CD4-positive, alpha-beta T cell (primary cell): ENCODE measurements at regions not wholly inside any gene's neighbourhood (a gene's known extent, or its start where the extent isn't known, plus 50 kb on each side); places are given as distances from the start of the nearest gene placed in this dataset.

Experiments
- ATAC-seq: fragments of 200-7000 bp; cut with Tn5 transposase; one replicate; pipeline ENCODE4 v1.10.0; 2022; ENCODE audit warnings: mild to moderate bottlenecking; ENCODE audit not compliant: poor library complexity
- CTCF ChIA-PET: fragments of 350-600 bp; sonication (Branson Sonifier 250); formaldehyde crosslinking; loops from one replicate; lab custom pipeline; 2021; ENCODE audit warnings: antibody characterized with exemption, inconsistent platforms; lab: Charles Lee
- POLR2A ChIA-PET: fragments of 350-600 bp; sonication (Branson Sonifier 250); formaldehyde crosslinking; loops from one replicate; lab custom pipeline; 2021; ENCODE audit warnings: antibody characterized with exemption, inconsistent platforms; lab: Charles Lee
- DNase-seq, 14 experiments: peaks; one replicate each; pipeline ENCODE4 v3.0.0-alpha.2; 2013 to 2020; ENCODE audit warnings: mixed read lengths in 2 of 14
- H3K27ac ChIP-seq, 2 donors: one replicate each; pipeline versions ENCODE4 v1.5.1 to v1.7.0; 2013; ENCODE audit warnings: low read length in 2 of 2, low read depth in 1 of 2, mild to moderate bottlenecking in 1 of 2
- H3K27me3 ChIP-seq, 2 experiments: 1 replicate in 1 of 2; 2 replicates in 1 of 2; pipeline versions ENCODE4 v1.6.1 to v1.7.0; 2013; ENCODE audit warnings: low read length in 2 of 2, control low read depth in 1 of 2, mild to moderate bottlenecking in 1 of 2, moderate library complexity in 1 of 2; ENCODE audit not compliant: insufficient read depth in 2 of 2, control insufficient read depth in 1 of 2
- H3K36me3 ChIP-seq: one replicate; pipeline ENCODE4 v1.6.1; 2013; ENCODE audit warnings: low read length, control low read depth; ENCODE audit not compliant: insufficient read depth
- H3K4me1 ChIP-seq: one replicate; pipeline ENCODE4 v1.6.1; 2013; ENCODE audit warnings: low read length, control low read depth; ENCODE audit not compliant: insufficient read depth
- H3K4me3 ChIP-seq: one replicate; pipeline ENCODE4 v1.5.1; 2013; ENCODE audit warnings: mild to moderate bottlenecking, low read length, moderate library complexity
- H3K9me3 ChIP-seq, 2 experiments: 1 replicate in 1 of 2; 2 replicates in 1 of 2; pipeline versions ENCODE4 v1.6.1 to v1.7.0; 2013; ENCODE audit warnings: low read length in 2 of 2, mild to moderate bottlenecking in 2 of 2, control low read depth in 1 of 2, moderate library complexity in 1 of 2; ENCODE audit not compliant: control insufficient read depth in 1 of 2, insufficient read depth in 1 of 2
- H3K27ac Mint-ChIP-seq: one replicate; pipeline ENCODE4 v1.8.0; 2020; ENCODE audit warnings: mixed read lengths
- H3K27me3 Mint-ChIP-seq: one replicate; pipeline ENCODE4 v1.8.0; 2021; ENCODE audit warnings: mixed read lengths
- H3K36me3 Mint-ChIP-seq: one replicate; pipeline ENCODE4 v1.8.0; 2021; ENCODE audit warnings: low read depth, mixed read lengths
- H3K4me1 Mint-ChIP-seq: one replicate; pipeline ENCODE4 v1.8.0; 2021; ENCODE audit warnings: low read depth, mixed read lengths
- H3K4me3 Mint-ChIP-seq: one replicate; pipeline ENCODE4 v1.8.0; 2020; ENCODE audit warnings: mild to moderate bottlenecking, mixed read lengths
- H3K9me3 Mint-ChIP-seq: one replicate; pipeline ENCODE4 v1.8.0; 2020; ENCODE audit warnings: mixed read lengths
- CTCF ChIP-seq: fragments of 200-600 bp; IDR thresholded peaks from one replicate; pipeline ENCODE4 v1.8.0; 2022; ENCODE audit warnings: antibody characterized with exemption, mild to moderate bottlenecking
- intact Hi-C, 2 experiments: fragments of 100-400 bp; cut with DNase I in 1 of 2; cut with micrococcal nuclease in 1 of 2; formaldehyde crosslinking; loops; one replicate each; pipeline versions ENCODE4 v1.15.1 to v1.9.0; 2023 to 2025; cut with DNase I, micrococcal nuclease

- no peak for ATAC-seq
- TF ChIP-seq CTCF, result no peak
- CTCF ChIA-PET, result no interaction called here
Observed at GRCh38 chr11:116686866-116687265, 85.9 kb downstream of the BUD13 start.

GRCh38 chr11:116683982-116684381 lies 88.8 kb downstream of the BUD13 start:
- Histone ChIP-seq H3K27ac (no peak overlapping the region), H3K27me3 (peaks cover 0 to 7% of the 10 kb centered on the region in 2 experiments), H3K36me3 (no peaks in the 10 kb centered on the region), H3K4me1 (no peaks in the 10 kb centered on the region), H3K4me3 (no peak overlapping the region), H3K9me3 (no peaks in the 10 kb centered on the region)
- H3K4me3 Mint-ChIP-seq, result no peak overlapping the region
- H3K27ac Mint-ChIP-seq, result no peak overlapping the region
- H3K36me3 Mint-ChIP-seq, result no peaks in the 10 kb centered on the region
- ATAC-seq (no peak), DNase-seq (no peak)
- H3K9me3 Mint-ChIP-seq, result no peaks in the 10 kb centered on the region
- ChIA-PET CTCF (no interaction called here), POLR2A (no interaction called here)
- peaks cover 33% of the 10 kb centered on the region for H3K27me3 Mint-ChIP-seq
- intact Hi-C loops, result no loop called here
- no peak for TF ChIP-seq CTCF
- no peaks in the 10 kb centered on the region for H3K4me1 Mint-ChIP-seq

More at GRCh38 chr11:116686866-116687265, 85.9 kb downstream of the BUD13 start:
- Histone ChIP-seq H3K36me3 (no peaks in the 10 kb centered on the region), H3K9me3 (no peaks in the 10 kb centered on the region), H3K4me3 (no peak overlapping the region), H3K4me1 (no peaks in the 10 kb centered on the region), H3K27ac (no peak overlapping the region), H3K27me3 (peaks cover 0 to 2% of the 10 kb centered on the region in 2 experiments)
- H3K36me3 Mint-ChIP-seq, result no peaks in the 10 kb centered on the region
- H3K4me3 Mint-ChIP-seq, result no peak overlapping the region
- no peaks in the 10 kb centered on the region for H3K9me3 Mint-ChIP-seq
- POLR2A ChIA-PET, result no interaction called here
- H3K27ac Mint-ChIP-seq, result no peak overlapping the region
- intact Hi-C loops, result no loop called here
- H3K27me3 Mint-ChIP-seq, result peaks cover 27% of the 10 kb centered on the region
- DNase-seq, result no peak
- H3K4me1 Mint-ChIP-seq, result no peaks in the 10 kb centered on the region

- H3K4me3 Mint-ChIP-seq, result no peak overlapping the region
- POLR2A ChIA-PET, result no interaction called here
- Histone ChIP-seq H3K9me3 (no peaks in the 10 kb centered on the region), H3K4me1 (no peaks in the 10 kb centered on the region), H3K27ac (no peak overlapping the region), H3K36me3 (no peaks in the 10 kb centered on the region), H3K27me3 (peaks cover 0 to 7% of the 10 kb centered on the region in 2 experiments), H3K4me3 (no peak overlapping the region)
- no peaks in the 10 kb centered on the region for H3K4me1 Mint-ChIP-seq
- H3K27ac Mint-ChIP-seq, result no peak overlapping the region
- no peak for TF ChIP-seq CTCF
- intact Hi-C loops, result no loop called here
- H3K9me3 Mint-ChIP-seq, result peaks cover 2% of the 10 kb centered on the region
- no peak for ATAC-seq
- CTCF ChIA-PET, result no interaction called here
- H3K27me3 Mint-ChIP-seq, result peaks cover 21% of the 10 kb centered on the region
- no peak for DNase-seq
- H3K36me3 Mint-ChIP-seq, result no peaks in the 10 kb centered on the region
Observed at GRCh38 chr11:116680349-116681125, 92.2 kb downstream of the BUD13 start.
